ENCODE measurements at regions not wholly inside any gene's neighbourhood (a gene's known extent, or its start where the extent isn't known, plus 50 kb on each side); places are given as distances from the start of the nearest gene placed in this dataset.

DNA sequence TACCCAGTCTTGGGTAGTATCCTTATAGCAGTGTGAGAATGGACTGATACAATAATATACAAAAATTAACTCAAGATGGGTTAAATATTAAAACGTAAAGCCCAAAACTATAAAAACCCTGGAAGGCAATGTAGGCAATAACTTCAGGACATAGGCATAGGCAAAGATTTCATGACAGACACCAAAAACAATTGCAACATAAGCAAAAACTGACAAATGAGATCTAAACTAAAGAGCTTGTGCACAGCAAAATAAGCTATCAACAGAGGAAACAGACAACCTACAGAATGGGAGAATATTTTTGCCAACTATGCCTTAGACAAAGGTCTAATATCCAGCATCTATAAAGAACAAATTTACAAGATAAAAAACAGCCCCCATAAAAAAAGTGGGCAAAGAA lies 204.8 kb upstream of the CCDC54 start:
- Histone ChIP-seq H3K4me1 (ENCODE audit: control insufficient read depth in 5 of 5, insufficient read depth in 5 of 5, low read length in 5 of 5) (no peaks in the 10 kb centered on the region), H3K36me3 (ENCODE audit: control insufficient read depth in 4 of 4, insufficient read depth in 4 of 4, low read length in 4 of 4) (no peaks in the 10 kb centered on the region), H3K4me3 (no peak overlapping the region), H3K9ac (ENCODE audit: insufficient read depth in 1 of 2, low read length in 2 of 2) (no peak overlapping the region), H3K9me3 (ENCODE audit: control insufficient read depth in 4 of 4, insufficient read depth in 3 of 4, low read length in 3 of 4) (peaks cover 0 to 8% (median 5%) of the 10 kb centered on the region in 4 donors), H3K27me3 (ENCODE audit: control insufficient read depth in 3 of 3, insufficient read depth in 3 of 3, low read length in 2 of 3) (no peaks in the 10 kb centered on the region), H3K27ac (ENCODE audit: low read depth in 1 of 2, low read length in 1 of 2) (no peak overlapping the region)
- TF ChIP-seq, protein P1, sequence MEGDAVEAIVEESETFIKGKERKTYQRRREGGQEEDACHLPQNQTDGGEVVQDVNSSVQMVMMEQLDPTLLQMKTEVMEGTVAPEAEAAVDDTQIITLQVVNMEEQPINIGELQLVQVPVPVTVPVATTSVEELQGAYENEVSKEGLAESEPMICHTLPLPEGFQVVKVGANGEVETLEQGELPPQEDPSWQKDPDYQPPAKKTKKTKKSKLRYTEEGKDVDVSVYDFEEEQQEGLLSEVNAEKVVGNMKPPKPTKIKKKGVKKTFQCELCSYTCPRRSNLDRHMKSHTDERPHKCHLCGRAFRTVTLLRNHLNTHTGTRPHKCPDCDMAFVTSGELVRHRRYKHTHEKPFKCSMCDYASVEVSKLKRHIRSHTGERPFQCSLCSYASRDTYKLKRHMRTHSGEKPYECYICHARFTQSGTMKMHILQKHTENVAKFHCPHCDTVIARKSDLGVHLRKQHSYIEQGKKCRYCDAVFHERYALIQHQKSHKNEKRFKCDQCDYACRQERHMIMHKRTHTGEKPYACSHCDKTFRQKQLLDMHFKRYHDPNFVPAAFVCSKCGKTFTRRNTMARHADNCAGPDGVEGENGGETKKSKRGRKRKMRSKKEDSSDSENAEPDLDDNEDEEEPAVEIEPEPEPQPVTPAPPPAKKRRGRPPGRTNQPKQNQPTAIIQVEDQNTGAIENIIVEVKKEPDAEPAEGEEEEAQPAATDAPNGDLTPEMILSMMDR (IDR thresholded peaks at IDR 0.05; ENCODE audit: control extremely low read depth, extremely low read depth), result no peak
- ATAC-seq (ENCODE audit: insufficient read depth, low FRiP score) (no peak), DNase-seq (no peak)
- WGBS, 2 donors, result 98% methylated on average over 1 of the region's 1 CpG

DNA sequence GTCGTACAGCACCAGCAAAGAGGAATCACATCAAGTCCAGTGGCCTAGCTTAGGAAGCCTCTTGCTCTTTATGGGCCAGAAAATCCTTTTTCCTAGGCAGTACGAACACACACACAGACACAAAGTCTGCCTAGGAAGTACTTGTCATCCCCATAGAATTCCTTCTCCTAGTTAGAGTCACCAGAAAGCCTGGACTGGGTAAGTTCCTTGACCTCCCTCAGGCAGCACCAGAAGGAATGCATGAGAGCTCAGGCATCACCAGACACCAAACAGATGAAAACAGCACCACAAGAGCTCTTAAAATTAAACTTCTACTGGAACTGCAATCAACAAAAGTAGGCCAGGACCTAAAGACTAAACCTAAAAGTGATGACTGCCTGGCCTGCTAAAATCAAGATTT lies 192.9 kb upstream of the CCDC54 start:
- Histone ChIP-seq H3K36me3 (ENCODE audit: control insufficient read depth in 4 of 4, insufficient read depth in 4 of 4, low read length in 4 of 4) (no peaks in the 10 kb centered on the region), H3K27me3 (ENCODE audit: control insufficient read depth in 3 of 3, insufficient read depth in 3 of 3, low read length in 2 of 3) (no peaks in the 10 kb centered on the region), H3K27ac (ENCODE audit: low read depth in 1 of 2, low read length in 1 of 2) (no peak overlapping the region), H3K9ac (ENCODE audit: insufficient read depth in 1 of 2, low read length in 2 of 2) (no peak overlapping the region), H3K9me3 (ENCODE audit: control insufficient read depth in 4 of 4, insufficient read depth in 3 of 4, low read length in 3 of 4) (no peaks in the 10 kb centered on the region), H3K4me3 (no peak overlapping the region), H3K4me1 (ENCODE audit: control insufficient read depth in 5 of 5, insufficient read depth in 5 of 5, low read length in 5 of 5) (no peaks in the 10 kb centered on the region)
- no peak for ATAC-seq (ENCODE audit: insufficient read depth, low FRiP score)
- 87 to 93% methylated on average over 2 of the region's 2 CpGs for WGBS, 2 donors
- no peak for DNase-seq
- TF ChIP-seq, protein P1 (IDR thresholded peaks at IDR 0.05; ENCODE audit: control extremely low read depth, extremely low read depth), result no peak

DNA sequence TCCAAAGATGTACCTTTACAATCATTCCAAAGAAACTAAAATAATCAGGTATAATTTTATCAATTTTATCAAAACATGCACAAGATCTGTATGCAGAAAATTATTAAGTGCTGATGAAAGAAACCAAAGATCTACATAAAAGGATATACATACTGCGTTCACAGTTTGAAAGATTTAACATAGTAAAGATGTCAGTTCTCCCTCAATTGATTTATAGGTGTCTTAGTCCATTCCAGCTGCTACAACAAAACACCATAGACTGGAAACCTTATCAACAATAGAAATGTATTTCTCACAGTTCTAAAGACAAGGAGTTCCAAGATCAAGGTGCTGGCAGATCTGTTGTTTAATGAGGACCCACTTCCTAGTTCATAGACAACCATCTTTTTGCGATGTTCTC lies 189.0 kb upstream of the CCDC54 start:
- TF ChIP-seq, protein P1 (IDR thresholded peaks at IDR 0.05; ENCODE audit: control extremely low read depth, extremely low read depth), result no peak
- Histone ChIP-seq H3K27ac (ENCODE audit: low read depth in 1 of 2, low read length in 1 of 2) (no peak overlapping the region), H3K9me3 (ENCODE audit: control insufficient read depth in 4 of 4, insufficient read depth in 3 of 4, low read length in 3 of 4) (no peaks in the 10 kb centered on the region), H3K4me1 (ENCODE audit: control insufficient read depth in 5 of 5, insufficient read depth in 5 of 5, low read length in 5 of 5) (no peaks in the 10 kb centered on the region), H3K4me3 (no peak overlapping the region), H3K9ac (ENCODE audit: insufficient read depth in 1 of 2, low read length in 2 of 2) (no peak overlapping the region), H3K27me3 (ENCODE audit: control insufficient read depth in 3 of 3, insufficient read depth in 3 of 3, low read length in 2 of 3) (no peaks in the 10 kb centered on the region), H3K36me3 (ENCODE audit: control insufficient read depth in 4 of 4, insufficient read depth in 4 of 4, low read length in 4 of 4) (no peaks in the 10 kb centered on the region)
- WGBS, 2 donors, result 86 to 88% methylated on average over 2 of the region's 2 CpGs
- no peak for DNase-seq
- ATAC-seq (ENCODE audit: insufficient read depth, low FRiP score), result no peak

DNA sequence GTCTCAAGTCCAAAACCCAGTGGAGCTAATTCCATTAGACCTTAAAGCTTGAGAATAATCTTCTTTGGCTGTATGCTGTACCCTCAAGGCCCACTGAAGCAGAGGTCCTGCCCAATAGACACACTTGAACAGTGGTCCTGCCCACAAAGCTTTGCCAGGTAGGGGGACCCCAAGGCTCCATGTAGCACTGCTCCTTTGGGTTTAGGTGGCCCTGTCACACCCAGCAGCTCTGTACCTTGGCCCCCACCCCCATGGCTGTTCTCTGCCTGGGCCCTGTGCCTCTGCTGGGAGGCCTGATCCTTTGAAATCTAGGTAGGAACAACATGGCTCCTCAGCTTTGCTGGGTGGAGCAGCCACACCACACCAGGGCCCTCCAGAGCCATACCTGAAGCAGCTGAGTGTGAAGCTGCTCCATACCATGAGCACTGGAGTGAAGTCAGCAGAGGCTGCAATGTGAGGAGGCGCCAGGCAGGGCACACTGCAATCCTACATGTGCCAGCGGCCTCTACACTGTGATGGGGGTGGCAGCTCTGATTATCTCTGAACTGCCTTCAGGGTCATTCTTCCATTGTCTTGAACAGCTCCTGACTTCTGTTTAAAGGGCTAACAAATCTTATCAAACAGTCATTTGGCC lies 188.0 kb upstream of the CCDC54 start:
- 92 to 93% methylated on average over 2 of the region's 2 CpGs for WGBS, 2 donors
- no peak for DNase-seq
- H3K36me3 ChIP-seq (ENCODE audit: control insufficient read depth in 4 of 4, insufficient read depth in 4 of 4, low read length in 4 of 4), result no peaks in the 10 kb centered on the region
- no peak overlapping the region for H3K4me3 ChIP-seq
- no peaks in the 10 kb centered on the region for H3K4me1 ChIP-seq (ENCODE audit: control insufficient read depth in 5 of 5, insufficient read depth in 5 of 5, low read length in 5 of 5)
- H3K27ac ChIP-seq (ENCODE audit: low read depth in 1 of 2, low read length in 1 of 2), result no peak overlapping the region
- TF ChIP-seq, protein P1 (IDR thresholded peaks at IDR 0.05; ENCODE audit: control extremely low read depth, extremely low read depth), result no peak
- ATAC-seq (ENCODE audit: insufficient read depth, low FRiP score), result no peak
- H3K9me3 ChIP-seq (ENCODE audit: control insufficient read depth in 4 of 4, insufficient read depth in 3 of 4, low read length in 3 of 4), result no peaks in the 10 kb centered on the region
- H3K27me3 ChIP-seq (ENCODE audit: control insufficient read depth in 3 of 3, insufficient read depth in 3 of 3, low read length in 2 of 3), result no peaks in the 10 kb centered on the region
- no peak overlapping the region for H3K9ac ChIP-seq (ENCODE audit: insufficient read depth in 1 of 2, low read length in 2 of 2)
